Uterus (tissue), 3 donors: ENCODE measurements at regions not wholly inside any gene's neighbourhood (a gene's known extent, or its start where the extent isn't known, plus 50 kb on each side); places are given as distances from the start of the nearest gene placed in this dataset.

Source experiments
- DNase-seq, 2 donors: peaks; one replicate each; pipeline ENCODE4 v3.0.0-alpha.2; 2019 to 2020
- H3K27ac ChIP-seq, 2 donors: fragments of 200-600 bp; sonication (generic); 1 replicate in 1 of 2; 2 replicates in 1 of 2; pipeline ENCODE4 v1.5.1; 2016 to 2018
- H3K27me3 ChIP-seq, 2 donors: fragments of 200-600 bp; sonication (generic); one replicate each; pipeline ENCODE4 v1.5.1; 2018 to 2019; ENCODE audit warnings: control low read depth in 1 of 2
- H3K36me3 ChIP-seq, 2 donors: fragments of 200-600 bp; sonication (generic); one replicate each; pipeline ENCODE4 v1.5.1; 2019; ENCODE audit warnings: control low read depth in 1 of 2
- H3K4me1 ChIP-seq, 2 donors: fragments of 200-600 bp; sonication (generic); one replicate each; pipeline ENCODE4 v1.5.1; 2018 to 2019; ENCODE audit warnings: control low read depth in 1 of 2
- H3K4me3 ChIP-seq, 2 donors: fragments of 200-600 bp; sonication (generic); 1 replicate in 1 of 2; 2 replicates in 1 of 2; pipeline ENCODE4 v1.5.1; 2018 to 2019; ENCODE audit warnings: mild to moderate bottlenecking in 1 of 2
- H3K9me3 ChIP-seq, 2 donors: fragments of 200-600 bp; sonication (generic); one replicate each; pipeline ENCODE4 v1.5.1; 2019; ENCODE audit warnings: control low read depth in 1 of 2
- CTCF ChIP-seq, 4 experiments: fragments of 200-600 bp in 2 of 4; fragments of 450-650 bp in 2 of 4; sonication (generic) in 2 of 4; IDR thresholded peaks; one replicate each; pipeline ENCODE4 v1.5.1; 2016 to 2019; ENCODE audit warnings: antibody characterized with exemption in 4 of 4, mild to moderate bottlenecking in 2 of 4, moderate library complexity in 1 of 4
- POLR2A ChIP-seq, 2 donors: fragments of 450-650 bp; IDR thresholded peaks; one replicate each; pipeline ENCODE4 v1.6.1; 2016; ENCODE audit warnings: antibody characterized with exemption in 2 of 2, mild to moderate bottlenecking in 1 of 2, moderate library complexity in 1 of 2
- intact Hi-C: fragments of 100-400 bp; cut with DNase I; formaldehyde crosslinking; loops from one replicate; pipeline ENCODE4 v1.15.1; 2023; ENCODE audit warnings: low total_unique reads
- donor health status: DM: yes; HTN: yes; CAD: no.

- TF ChIP-seq POLR2A (IDR thresholded peaks at IDR 0.05) (no peak), CTCF (IDR thresholded peaks at IDR 0.05) (no peak)
- H3K27me3 ChIP-seq = no peaks in the 10 kb centered on the region
- DNase-seq = no peak
- H3K9me3 ChIP-seq = no peaks in the 10 kb centered on the region
- H3K36me3 ChIP-seq = no peaks in the 10 kb centered on the region
- H3K27ac ChIP-seq = no peak overlapping the region
- no peak overlapping the region for H3K4me3 ChIP-seq
- intact Hi-C loops = no loop called here
- H3K4me1 ChIP-seq = no peaks in the 10 kb centered on the region
These were observed 378.0 kb upstream of the AKR1E2 start for GRCh38 chr10:4448030-4448429.

- H3K27ac ChIP-seq = no peak overlapping the region
- no peaks in the 10 kb centered on the region for H3K9me3 ChIP-seq
- TF ChIP-seq CTCF (IDR thresholded peaks at IDR 0.05) = no peak
- TF ChIP-seq POLR2A (IDR thresholded peaks at IDR 0.05) = no peak
- H3K4me1 ChIP-seq = no peaks in the 10 kb centered on the region
- no peak for DNase-seq
- no peak overlapping the region for H3K4me3 ChIP-seq
- no peaks in the 10 kb centered on the region for H3K27me3 ChIP-seq
- intact Hi-C loops = no loop called here
- no peaks in the 10 kb centered on the region for H3K36me3 ChIP-seq
These were observed 382.6 kb upstream of the AKR1E2 start for GRCh38 chr10:4443419-4443818.

- H3K36me3 ChIP-seq = no peaks in the 10 kb centered on the region
- no peaks in the 10 kb centered on the region for H3K9me3 ChIP-seq
- no peaks in the 10 kb centered on the region for H3K4me1 ChIP-seq
- intact Hi-C loops = no loop called here
- no peak for TF ChIP-seq CTCF (IDR thresholded peaks at IDR 0.05)
- TF ChIP-seq POLR2A (IDR thresholded peaks at IDR 0.05) = no peak
- no peaks in the 10 kb centered on the region for H3K27me3 ChIP-seq
- no peak overlapping the region for H3K4me3 ChIP-seq
- H3K27ac ChIP-seq = no peak overlapping the region
- no peak for DNase-seq
These were observed 383.7 kb upstream of the AKR1E2 start for GRCh38 chr10:4442296-4442695.

- TF ChIP-seq CTCF (IDR thresholded peaks at IDR 0.05) = no peak
- no peak for TF ChIP-seq POLR2A (IDR thresholded peaks at IDR 0.05)
- DNase-seq = no peak
- Histone ChIP-seq H3K27me3 (no peaks in the 10 kb centered on the region), H3K27ac (no peak overlapping the region), H3K4me3 (no peak overlapping the region), H3K36me3 (no peaks in the 10 kb centered on the region), H3K4me1 (no peaks in the 10 kb centered on the region), H3K9me3 (no peaks in the 10 kb centered on the region)
- intact Hi-C loops = no loop called here
These were observed 385.7 kb upstream of the AKR1E2 start for GRCh38 chr10:4440260-4440659.

GRCh38 chr10:4437791-4438190 lies 388.2 kb upstream of the AKR1E2 start:
- H3K9me3 ChIP-seq = no peaks in the 10 kb centered on the region
- DNase-seq = no peak
- no peak overlapping the region for H3K4me3 ChIP-seq
- H3K4me1 ChIP-seq = no peaks in the 10 kb centered on the region
- H3K27me3 ChIP-seq = no peaks in the 10 kb centered on the region
- TF ChIP-seq CTCF (IDR thresholded peaks at IDR 0.05) (no peak), POLR2A (IDR thresholded peaks at IDR 0.05) (no peak)
- no peak overlapping the region for H3K27ac ChIP-seq
- no peaks in the 10 kb centered on the region for H3K36me3 ChIP-seq
- intact Hi-C loops = no loop called here
